ENCODE measurements at regions not wholly inside any gene's neighbourhood (a gene's known extent, or its start where the extent isn't known, plus 50 kb on each side); places are given as distances from the start of the nearest gene placed in this dataset.
"Not testable (repeated sequence)": the region's sequence is repeated elsewhere in the genome, so short reads cannot be mapped to it uniquely, and the experiment has no call there.

DNA sequence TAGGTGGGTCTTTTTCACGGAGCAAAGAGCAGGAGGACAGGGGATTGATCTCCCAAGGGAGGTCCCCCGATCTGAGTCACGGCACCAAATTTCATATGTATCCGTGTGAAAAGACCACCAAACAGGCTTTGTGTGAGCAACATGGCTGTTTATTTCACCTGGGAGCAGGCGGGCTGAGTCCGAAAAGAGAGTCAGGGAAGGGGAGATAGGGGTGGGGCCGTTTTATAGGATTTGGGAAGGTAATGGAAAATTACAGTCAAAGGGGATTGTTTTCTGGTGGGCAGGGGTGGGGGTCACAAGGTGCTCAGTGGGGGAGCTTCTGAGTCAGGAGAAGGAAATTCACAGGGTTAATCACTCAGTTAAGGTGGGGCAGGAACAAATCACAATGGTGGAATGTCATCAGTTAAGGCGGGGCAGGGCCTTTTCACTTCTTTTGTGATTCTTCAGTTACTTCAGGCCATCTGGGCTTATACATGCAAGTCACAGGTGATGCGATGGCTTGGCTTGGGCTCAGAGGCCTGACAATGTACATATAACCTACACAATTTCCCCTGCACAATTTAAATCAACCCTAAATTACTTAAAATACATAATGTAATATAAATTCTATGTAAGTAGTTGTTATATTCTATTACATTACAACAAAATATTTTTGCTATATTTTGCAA is 921.3 kb upstream of the ALCAM start:
- not testable (repeated sequence) for DNase-seq

DNA sequence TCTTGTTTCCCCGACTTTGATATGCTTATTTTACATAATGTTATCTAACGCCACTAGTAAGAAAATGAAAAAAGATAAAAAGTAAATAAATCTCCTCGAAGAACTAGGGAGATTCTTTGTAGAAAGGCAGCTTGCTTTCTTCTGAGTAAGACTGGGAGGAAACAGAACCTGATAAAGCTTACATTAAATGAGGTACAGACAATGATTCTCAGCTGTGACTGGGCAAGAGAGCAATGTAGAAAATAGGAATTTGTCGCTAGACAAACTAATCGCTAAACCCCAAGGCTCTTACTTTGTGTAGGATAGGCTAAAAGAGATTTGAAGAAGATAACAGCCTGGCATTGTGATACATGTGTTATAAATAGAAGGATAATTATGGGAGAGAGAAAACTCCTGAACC is 919.0 kb upstream of the ALCAM start:
- no peak for DNase-seq

DNA sequence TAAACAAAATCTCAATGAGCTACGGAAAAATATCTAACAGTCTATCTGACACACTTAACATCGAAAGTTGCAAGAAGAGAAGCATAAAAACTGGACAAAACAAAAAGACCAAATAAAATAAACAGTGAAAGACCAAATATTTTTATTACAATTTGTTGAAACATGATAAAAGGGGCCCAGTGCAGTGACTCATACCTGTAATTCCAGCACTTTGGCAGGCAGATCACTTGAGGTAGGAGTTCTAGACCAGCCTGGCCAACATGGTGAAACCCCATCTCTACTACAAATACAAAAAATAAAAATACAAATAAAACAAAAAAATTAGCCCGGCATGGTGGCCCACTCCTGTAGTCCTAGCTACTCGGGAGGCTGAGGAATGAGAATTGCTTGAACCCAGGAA is 914.0 kb upstream of the ALCAM start:
- no peak for DNase-seq

DNA sequence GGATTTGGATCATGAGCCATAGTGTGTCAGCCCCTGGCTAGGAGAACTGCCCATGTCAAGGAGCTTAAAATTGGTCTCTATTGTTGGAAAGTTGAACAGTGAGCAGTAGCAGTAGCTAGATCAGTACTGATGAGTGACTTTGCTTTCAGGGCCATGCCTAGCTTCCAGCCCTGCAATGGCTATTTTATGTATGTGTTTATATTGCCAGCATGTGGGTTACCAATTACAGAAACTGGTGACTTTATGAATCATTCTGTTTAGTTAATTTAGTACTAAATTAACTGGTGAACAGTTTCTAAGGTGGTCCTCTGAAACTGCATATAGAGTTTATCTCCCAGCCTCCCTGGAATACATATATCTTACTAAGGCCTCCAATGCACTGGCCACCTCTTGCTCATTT is 908.1 kb upstream of the ALCAM start:
- DNase-seq, result no peak

DNA sequence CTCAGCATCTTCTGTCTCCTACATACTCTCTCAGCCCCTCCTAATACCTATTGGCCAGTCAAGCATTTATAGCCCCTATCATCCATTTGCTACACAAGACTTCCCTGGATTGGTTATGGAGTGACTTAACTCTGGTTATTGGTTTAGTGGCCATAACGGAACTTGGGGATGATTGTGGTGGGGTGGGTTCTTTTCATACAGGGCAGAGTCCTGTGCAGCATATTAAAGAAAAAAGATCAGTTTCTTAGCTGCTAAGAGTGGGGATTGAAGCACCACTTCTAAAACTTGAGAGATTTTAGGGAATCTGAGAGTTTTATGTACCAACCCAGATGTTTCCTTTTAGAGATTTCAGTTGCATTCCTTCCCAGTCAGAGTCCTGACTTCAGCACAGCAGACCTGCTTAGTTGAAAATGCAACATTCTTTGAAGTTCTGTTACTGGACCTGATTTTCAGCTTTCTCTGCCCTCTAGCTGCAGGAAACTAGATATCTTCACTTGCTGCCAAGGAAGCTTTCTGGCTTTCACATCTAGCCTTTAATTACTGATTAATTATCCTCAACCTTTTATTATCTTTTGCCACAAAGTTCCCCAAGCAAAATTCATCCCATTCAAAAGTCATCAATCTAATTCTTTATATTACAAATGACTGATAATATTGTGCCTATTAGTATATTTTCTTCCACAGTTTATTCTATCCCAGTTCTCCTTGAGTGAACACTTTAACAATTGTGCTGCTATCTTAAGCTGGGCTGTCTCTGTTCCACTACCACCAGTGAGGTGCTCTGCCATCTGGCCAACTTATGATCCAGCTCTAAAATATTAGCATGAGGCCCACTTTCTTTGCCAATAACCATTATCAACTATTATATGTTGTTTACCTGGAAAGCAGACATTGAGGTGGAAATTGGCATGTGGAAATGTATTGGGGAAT is 906.0 kb upstream of the ALCAM start:
- DNase-seq, result no peak

DNA sequence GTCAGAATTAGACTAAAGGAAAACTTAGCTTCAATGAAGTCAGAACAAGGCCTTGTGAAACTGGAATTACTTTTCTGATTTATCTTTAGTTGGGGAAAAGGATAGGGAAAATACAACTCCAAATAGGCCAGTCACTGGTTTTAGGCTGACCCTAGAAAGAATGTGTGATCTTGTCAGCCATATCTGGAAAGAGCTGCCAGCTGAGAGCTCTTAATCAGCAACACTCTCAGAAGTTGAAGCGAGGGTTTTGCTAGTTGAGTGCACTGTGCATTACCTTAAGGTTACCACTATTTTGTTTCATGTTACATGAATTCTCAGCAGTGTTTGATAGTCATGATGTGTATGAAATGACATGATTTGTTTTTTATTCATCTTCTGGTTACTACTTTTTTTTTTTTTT is 905.3 kb upstream of the ALCAM start:
- no peak for DNase-seq

DNA sequence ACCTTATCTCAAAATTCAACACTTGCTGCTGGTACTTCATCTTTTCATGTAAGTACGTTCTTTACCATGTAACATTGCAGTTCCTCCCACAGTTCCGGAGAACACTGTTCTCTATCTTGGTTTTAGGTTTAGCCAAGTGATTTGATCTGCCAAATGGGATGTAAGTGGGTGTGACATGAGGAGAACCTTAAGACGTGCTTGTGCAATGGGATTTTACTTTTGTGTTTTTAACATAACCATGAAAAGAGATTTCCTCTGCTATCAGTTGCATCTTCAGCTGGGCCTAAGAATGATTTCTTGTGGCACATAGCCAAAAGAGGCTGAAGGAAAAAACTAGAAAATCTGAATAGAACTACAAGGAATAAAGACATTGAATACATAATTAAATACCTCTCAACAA is 894.5 kb upstream of the ALCAM start:
- no peak for DNase-seq

DNA sequence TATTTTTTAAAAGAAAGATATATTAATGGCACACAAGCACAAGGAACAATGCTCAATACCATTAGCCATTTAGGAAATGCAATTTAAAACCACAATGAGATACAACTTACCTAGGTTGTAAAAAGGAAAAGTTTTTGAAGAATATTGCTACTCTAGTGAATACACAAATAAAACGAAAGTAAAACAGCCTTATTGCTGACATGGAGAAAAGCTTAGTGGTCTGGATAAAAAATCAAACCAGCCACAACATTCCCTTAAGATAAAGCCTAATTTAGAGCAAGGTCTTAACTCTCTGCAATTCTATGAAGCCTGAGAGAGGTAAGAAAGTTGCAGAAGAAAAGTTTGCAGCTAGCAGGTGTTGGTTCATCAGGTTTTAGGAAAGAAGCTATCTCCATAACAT is 892.7 kb upstream of the ALCAM start:
- DNase-seq, result no peak

DNA sequence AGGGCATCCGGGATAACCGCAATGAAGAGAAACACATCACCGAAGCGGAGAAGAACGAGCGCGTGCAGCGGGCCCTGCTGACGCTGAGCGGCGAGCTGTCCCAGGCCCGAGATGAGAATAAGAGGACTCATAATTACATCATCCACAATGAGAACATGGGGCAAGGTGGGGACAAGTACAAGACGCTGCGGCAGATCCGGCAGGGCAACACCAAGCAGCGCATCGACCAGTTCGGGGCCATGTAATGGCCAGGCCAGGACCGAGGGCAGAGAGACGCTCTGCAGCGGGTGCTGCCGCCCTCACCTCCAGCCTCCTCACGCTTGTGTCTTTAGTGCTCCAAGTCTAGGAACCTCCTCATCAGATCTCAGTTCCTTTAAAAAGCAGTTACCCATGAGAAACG is 863.7 kb upstream of the ALCAM start:
- DNase-seq, result no peak

DNA sequence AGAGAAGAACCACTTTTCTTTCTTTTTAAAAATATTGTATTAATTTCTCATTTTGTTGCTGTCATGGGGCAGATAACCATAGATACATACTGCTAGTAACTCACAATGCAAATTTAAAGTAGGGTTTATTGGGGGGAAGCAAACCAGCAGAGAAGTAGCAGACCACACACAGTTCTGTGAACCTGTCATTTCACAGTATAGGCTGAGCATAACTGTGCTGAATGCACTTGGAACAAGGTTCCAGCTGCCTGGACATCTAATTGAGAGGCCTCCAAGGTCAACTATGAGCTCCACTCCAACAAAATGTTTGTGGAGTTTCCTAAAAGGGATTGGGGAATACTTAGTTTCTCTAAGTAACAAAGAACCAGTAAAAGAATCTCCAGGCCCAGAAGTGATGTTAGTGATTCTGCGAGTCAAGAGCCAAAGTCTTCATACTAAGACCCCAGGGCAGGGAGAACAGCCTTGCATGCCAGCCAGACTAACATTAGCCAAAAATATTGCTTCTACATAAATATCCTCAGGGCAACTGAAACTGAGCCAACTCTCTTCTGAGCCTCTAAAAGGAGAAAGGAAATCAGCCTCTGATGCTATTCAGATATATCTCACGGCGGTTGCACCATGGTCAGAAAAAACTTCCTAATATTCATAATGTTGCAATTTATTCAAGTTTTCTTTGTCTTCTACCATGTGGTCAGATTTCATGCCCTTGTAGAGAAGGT is 856.4 kb upstream of the ALCAM start:
- no peak for DNase-seq

DNA sequence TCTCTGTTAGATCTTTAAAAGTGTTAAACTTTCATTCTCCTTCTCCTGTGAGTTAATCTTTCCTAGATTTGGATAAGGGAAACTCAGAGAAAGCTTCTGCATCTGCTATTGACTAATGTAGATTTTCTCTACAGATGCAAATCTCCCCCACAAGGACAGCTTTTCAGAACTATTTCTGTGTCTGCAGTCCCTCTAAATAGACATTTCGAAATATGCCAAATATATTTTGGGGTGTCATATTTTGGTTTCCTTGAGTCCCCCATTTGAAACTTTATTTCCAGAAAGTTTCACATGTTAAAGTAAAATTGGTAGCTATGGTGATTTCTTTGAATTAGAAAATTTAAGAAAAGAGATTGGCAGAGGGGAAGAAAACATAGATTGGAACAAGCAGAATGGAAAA is 852.3 kb upstream of the ALCAM start:
- DNase-seq, result no peak

DNA sequence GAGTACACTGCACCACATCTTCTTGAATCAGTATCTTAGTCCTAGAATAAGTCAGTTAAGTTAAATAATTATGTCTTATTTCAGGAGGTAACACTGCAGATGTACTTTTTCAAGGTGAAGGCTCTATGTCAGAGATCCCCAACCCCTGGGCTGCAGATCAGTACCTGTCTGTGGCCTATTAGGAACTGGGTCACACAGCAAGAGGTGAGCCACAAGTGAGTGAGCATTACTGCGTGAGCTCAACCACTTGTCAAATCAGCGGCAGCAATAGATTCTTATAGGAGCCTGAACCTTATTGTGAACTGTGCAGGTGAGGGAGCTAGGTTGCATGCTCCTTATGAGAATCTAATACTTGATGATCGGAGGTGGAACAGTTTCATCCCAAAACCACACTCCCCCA is 851.9 kb upstream of the ALCAM start:
- DNase-seq, result no peak

DNA sequence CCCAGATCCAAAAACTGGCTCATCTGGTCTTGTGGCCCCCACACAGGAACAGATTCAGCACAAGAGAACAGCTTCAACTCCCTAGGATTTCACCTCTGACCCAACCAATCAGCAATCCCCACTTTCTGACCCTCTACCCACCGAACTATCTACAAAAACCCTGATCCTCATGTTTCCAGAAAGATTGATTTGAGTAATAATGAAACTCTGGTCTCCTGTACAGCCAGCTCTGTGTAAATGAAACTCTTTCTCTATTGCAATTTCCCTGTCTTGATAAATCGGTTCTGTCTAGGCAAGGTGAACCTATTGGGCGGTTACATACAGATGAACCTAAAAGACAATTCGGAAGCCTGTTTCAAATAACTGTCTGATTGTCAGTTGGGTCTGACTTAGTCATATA is 847.6 kb upstream of the ALCAM start:
- no peak for DNase-seq

DNA sequence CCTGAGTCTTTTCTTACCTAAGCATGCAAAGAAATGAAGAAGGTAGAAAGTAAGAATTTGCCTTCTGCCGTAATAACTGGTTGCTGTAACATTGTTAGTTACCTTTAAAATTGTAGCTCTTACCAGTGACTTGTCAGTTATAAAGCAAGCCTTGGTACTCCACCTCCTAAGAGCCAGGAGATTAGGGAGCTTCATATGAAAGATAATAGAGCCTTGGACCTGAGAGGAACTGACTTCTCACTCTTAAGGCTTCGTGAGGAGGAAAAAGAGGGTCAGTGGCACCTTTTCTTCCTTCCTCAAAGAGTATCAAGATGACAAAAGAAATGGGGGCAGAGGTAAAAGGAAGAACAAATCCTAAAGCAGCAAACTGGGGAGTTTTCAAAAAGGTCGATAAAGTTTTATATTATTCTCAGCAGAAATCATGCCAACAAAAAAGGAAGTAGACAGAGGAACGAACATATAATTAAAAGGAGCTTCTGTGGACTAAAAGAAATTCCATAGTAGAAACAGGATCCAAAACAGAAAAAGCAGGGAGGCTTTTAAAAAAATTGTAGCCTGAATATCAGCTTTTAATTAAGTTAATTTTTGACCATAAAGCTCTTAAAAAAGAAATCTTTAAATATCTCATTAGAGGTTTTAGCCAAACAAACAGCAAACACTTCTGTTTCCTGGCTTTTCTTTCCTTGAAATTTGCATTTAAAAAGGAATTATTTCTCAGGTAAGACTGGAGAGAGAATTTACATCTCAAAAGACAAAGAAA is 847.1 kb upstream of the ALCAM start:
- DNase-seq, result no peak

DNA sequence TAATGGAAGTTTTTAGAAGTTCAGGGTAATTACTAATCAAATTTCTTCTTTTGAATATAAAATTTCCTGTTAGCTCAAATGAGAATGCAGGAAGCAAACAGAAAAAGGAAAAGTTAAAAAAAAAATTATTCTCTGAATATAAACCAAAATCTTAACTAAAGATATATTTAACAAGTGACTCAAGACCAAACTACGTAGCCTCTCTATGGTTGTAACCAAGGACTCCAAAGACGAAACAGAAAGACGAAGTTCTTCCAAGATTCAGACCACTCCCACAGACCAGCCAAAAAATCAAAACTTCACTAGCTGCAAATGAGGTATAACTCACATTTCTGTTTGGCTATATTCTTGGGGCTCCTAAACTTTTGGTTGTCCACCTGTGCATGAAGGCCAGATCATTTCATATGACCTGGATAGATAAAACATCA is 846.5 kb upstream of the ALCAM start:
- DNase-seq, result no peak

DNA sequence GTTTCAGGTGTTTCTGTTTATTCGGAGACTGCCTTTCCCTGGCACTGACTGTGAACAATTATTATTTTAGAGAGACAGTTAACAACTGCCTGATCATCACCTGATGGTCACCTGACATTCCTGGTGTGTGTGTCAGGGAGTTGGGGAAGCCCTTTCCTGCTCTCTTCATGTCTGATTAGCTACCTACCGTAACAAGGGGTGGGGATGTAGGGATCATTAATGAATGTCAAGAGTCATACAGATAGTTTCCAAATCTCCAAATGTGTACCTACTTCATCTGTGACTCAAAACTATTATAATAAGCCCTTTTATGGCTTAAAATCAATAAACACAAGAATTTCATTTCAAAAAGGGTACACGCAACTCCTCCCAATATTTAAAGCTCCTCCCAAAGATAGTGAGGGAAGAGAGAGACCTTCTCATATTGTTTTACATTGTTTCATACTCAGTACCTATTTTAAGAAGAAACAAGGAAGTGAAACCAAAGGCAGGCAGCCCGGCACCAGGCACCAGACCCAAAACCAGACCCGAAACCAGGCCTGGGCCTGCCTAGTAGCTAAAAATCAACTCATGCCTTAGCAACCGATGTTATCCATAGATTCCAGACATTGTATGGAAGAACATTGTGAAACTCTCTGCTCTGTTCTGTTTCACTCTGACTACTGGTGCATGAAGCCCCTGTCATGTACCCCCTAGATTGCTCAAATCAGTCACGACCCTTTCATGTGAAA is 844.9 kb upstream of the ALCAM start:
- DNase-seq, result no peak

DNA sequence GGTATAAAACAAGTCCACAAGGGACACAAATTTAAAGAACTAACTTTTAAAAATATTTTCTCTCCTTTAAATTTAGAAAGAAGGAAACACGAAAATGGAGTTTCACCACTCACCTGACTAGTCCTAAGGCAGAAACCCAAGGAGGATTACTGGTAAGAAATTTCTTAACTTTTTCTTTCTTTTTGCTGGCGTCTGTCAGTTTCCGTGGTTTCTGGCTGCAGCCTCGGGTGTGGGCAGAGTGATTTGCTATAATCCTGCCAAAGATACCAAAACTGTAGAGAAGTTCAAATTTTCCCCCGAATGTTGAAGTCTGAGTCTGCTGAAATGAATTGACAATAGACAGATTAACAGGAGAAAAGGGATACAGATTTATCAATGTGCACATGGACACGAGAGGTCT is 843.6 kb upstream of the ALCAM start:
- no peak for DNase-seq

DNA sequence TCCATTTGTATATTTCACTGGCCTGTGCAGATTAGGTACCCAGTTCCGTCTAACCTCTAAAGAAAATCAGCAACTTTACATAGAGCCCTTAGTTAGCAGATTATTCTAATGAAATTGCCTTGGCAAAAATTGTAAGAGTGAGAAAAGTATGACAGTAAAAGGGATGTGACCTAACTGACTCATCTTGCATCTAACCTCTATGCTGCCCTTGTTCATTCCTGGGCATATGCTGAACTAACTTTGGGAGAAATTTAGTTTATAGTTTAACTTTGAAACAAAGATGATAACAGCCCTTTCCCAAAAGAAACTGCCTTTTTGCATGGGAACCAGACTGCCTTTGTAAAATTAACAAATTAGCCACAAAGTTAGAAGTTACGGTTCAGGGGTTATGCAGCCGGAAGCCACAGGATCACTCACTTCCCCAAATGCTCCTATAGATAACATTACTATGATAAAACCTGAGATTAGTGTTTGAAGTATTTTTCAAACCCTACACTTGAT is 839.8 kb upstream of the ALCAM start:
- no peak for DNase-seq

DNA sequence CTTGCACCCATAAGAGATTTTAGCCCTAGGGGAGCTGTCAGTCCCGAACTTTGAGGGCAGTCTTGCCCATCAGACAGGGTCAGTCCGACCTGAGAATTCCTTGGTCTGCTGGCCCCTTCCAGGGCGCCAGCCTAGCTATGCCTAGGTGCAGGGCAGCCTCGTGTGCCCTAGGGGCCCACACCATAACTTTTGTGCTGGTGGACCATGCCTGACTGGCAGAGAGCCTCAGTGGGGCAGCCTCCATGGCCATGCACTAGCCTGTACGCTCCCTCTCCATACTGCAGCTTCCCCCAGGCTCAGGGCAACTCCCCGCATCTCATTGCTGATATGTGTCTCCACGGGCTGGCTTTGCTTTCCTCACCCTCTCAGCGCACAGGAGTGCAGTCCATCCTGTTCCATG is 835.8 kb upstream of the ALCAM start:
- no peak for DNase-seq

DNA sequence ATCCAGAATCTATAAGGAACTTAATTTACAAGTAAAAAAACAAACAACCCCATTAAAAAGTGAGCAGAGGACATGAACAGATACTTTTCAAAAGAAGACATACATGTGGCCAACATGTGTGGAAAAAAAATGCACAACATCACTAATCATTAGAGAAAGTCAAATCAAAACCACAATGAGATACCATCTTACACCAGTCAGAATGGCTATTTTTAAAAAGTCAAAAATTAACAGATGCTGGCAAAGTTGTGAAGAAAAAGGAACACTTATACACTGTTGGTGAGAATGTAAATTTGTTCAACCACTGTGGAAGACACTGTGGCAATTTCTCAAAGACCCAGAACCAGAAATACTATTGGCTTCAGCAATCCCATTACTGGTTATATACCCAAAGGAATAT is 830.0 kb upstream of the ALCAM start:
- DNase-seq, result no peak

DNA sequence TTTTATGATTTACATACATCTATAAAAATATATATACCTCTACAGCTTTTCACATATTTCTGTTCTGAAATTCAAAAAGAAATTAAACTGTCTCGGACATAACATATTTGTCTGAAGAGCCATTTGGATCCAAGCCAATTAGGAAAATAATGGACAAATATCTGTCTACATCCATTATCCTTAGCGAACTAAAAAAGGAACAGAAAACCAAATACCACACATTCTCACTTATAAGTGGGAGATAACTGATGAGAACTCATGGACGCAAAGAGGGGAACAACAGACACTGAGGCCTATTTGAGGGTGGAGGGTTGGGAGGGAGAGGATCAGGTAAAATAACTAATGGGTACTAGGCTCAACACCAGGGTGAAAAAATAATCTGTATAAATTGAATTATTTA is 829.4 kb upstream of the ALCAM start:
- no peak for DNase-seq

DNA sequence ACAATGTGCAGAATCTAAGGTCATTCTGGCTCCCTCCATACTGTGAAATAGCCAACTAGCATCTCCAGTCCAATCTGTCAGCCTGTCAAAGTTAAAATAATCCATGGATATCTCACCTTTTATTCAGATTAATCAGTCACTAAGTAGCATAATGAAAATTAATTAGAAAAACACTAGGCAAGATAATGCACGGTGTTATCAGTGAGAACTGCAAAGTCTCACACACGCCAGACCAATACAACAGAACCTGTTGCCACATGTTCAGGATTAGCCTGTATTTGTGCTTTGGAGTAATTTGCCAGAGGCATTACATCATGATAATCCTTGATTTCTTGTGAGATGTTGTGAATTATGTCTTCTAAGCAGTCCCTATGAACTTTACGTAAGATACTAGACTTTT is 820.4 kb upstream of the ALCAM start:
- DNase-seq, result no peak
